ENCODE measurements at regions not wholly inside any gene's neighbourhood (a gene's known extent, or its start where the extent isn't known, plus 50 kb on each side); places are given as distances from the start of the nearest gene placed in this dataset.

DNA sequence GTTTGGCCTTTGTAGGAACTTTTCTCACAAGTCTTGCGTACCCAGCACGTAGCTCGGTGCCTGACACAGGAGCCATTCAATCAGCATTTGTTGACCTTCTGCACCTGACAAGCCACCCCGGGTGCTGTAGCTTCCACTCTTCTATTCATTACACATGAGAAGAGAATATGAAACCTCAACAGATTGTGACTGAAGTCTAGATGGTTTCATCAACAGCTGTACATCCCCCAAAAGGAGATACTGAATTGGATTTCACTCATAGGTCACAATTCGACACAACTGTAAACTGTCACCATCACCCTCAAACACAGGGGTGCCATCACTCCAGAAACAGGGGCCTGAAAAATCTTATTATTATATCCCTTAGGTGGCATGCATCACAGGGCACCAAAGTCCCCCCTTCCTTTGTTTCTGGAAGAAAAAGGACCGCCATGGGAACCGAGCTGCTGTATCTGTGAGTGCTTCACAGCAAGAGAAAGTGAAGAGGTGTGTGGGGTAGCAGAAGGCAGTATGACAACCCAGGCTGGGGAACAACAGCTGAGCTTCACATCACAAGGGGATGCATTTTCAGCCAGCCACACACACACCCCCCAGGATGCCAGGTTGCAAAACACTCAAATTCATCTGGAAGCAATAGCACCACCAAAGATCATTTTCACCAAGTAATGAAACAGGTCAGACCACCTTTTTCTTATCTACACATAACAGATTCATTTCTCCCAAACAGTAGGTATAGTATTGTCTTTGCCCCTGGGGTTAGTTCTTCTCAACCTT is 225.7 kb downstream of the TOMM20 start:
- in situ Hi-C loops (cut with MboI), result no loop called here
- no TSS peak for BruUV-seq (replicated peaks)
- Histone ChIP-seq H3K27me3 (ENCODE audit: control insufficient read depth in 2 of 2, insufficient read depth in 2 of 2, low read length in 2 of 2) (no peaks in the 10 kb centered on the region), H3K4me1 (replicated peaks in 1 of 2; ENCODE audit: control insufficient read depth in 2 of 2, insufficient read depth in 2 of 2, low read length in 2 of 2) (peaks cover 5 to 18% of the 10 kb centered on the region in 2 experiments; a peak in 4 of 5 replicates), H3K4me2 (ENCODE audit: insufficient read depth, low read length) (no peak overlapping the region), H3K4me3 (no peak overlapping the region), H2AFZ (ENCODE audit: low read depth, low read length) (peak overlapping the region; percentile 25), H3K79me2 (ENCODE audit: control insufficient read depth, insufficient read depth, low read length) (no peaks in the 10 kb centered on the region), H4K20me1 (replicated peaks; ENCODE audit: control insufficient read depth, insufficient read depth, low read length) (no peaks in the 10 kb centered on the region), H3K9ac (ENCODE audit: insufficient read depth in 1 of 2, low read depth in 2 of 2, low read length in 2 of 2) (no peak overlapping the region), H3K9me3 (replicated peaks; ENCODE audit: control insufficient read depth, insufficient read depth, low read depth, low read length) (no peaks in the 10 kb centered on the region), H3K9me1 (ENCODE audit: control insufficient read depth, insufficient read depth, low read length) (no peaks in the 10 kb centered on the region), H3K36me3 (ENCODE audit: control insufficient read depth, insufficient read depth, low read length) (no peaks in the 10 kb centered on the region), H3K27ac (ENCODE audit: extremely low read depth, low read depth, low read length) (no peak overlapping the region)
- no peak for FAIRE-seq
- POLR2A ChIA-PET, result interaction anchor here (0.6 to 1.6 kb wide), 4 partner anchors 9 to 296 kb away, joined by 3 to 4 read pairs (median 3); no protein-coding TSS in a partner anchor
- DNase-seq (ENCODE audit: extremely low read depth in 1 of 4, low spot score in 3 of 4), result no peak
- WGBS (ENCODE audit: insufficient coverage, low coverage, missing lambda C conversion rate), result 65% methylated on average over 7 of the region's 7 CpGs
- intact Hi-C loops (cut with micrococcal nuclease), result no loop called here
- CTCF ChIA-PET (ENCODE audit: low intra/inter-chr PET ratio), result no interaction called here
- 0 out of 3 replicates have a peak, but pooled peaks have one; percentile 13 for ATAC-seq
- no peak for TF ChIP-seq SNRNP70 (optimal IDR thresholded peaks at IDR 0.05; ENCODE audit: low read depth, low read length)
- no peak for TF ChIP-seq ZNF445 (CRISPR knock-in tag; IDR thresholded peaks at IDR 0.05; ENCODE audit: low read depth)
- no peak for TF ChIP-seq FIP1L1 (IDR thresholded peaks at IDR 0.05; ENCODE audit: low read depth, low read length, poor library complexity, severe bottlenecking)
- TF ChIP-seq, protein P1, sequence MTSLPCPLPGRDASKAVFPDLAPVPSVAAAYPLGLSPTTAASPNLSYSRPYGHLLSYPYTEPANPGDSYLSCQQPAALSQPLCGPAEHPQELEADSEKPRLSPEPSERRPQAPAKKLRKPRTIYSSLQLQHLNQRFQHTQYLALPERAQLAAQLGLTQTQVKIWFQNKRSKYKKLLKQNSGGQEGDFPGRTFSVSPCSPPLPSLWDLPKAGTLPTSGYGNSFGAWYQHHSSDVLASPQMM (CRISPR knock-in tag; IDR thresholded peaks at IDR 0.05), result no peak
- no peak for TF ChIP-seq FUS (optimal IDR thresholded peaks at IDR 0.05; ENCODE audit: low read depth, low read length)
- TF ChIP-seq FOXK1 (CRISPR knock-in tag; IDR thresholded peaks at IDR 0.05; ENCODE audit: borderline replicate concordance), result no peak
- TF ChIP-seq, protein P2, sequence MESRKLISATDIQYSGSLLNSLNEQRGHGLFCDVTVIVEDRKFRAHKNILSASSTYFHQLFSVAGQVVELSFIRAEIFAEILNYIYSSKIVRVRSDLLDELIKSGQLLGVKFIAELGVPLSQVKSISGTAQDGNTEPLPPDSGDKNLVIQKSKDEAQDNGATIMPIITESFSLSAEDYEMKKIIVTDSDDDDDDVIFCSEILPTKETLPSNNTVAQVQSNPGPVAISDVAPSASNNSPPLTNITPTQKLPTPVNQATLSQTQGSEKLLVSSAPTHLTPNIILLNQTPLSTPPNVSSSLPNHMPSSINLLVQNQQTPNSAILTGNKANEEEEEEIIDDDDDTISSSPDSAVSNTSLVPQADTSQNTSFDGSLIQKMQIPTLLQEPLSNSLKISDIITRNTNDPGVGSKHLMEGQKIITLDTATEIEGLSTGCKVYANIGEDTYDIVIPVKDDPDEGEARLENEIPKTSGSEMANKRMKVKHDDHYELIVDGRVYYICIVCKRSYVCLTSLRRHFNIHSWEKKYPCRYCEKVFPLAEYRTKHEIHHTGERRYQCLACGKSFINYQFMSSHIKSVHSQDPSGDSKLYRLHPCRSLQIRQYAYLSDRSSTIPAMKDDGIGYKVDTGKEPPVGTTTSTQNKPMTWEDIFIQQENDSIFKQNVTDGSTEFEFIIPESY (CRISPR knock-in tag; IDR thresholded peaks at IDR 0.05), result no peak
- no peak for TF ChIP-seq SP2 (IDR thresholded peaks at IDR 0.05; ENCODE audit: extremely low read depth, low read depth, low read length, poor library complexity, severe bottlenecking)
- TF ChIP-seq, protein P3, sequence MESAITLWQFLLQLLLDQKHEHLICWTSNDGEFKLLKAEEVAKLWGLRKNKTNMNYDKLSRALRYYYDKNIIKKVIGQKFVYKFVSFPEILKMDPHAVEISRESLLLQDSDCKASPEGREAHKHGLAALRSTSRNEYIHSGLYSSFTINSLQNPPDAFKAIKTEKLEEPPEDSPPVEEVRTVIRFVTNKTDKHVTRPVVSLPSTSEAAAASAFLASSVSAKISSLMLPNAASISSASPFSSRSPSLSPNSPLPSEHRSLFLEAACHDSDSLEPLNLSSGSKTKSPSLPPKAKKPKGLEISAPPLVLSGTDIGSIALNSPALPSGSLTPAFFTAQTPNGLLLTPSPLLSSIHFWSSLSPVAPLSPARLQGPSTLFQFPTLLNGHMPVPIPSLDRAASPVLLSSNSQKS (CRISPR knock-in tag; IDR thresholded peaks at IDR 0.05), result no peak
- TF ChIP-seq JUND (IDR thresholded peaks at IDR 0.05; ENCODE audit: borderline replicate concordance, low read depth, low read length), result no peak
- TF ChIP-seq JUND (tag; IDR thresholded peaks at IDR 0.05; ENCODE audit: borderline replicate concordance, low read depth, low read length), result no peak
- TF ChIP-seq ZNF263 (CRISPR knock-in tag; IDR thresholded peaks at IDR 0.05; ENCODE audit: borderline replicate concordance), result no peak
- no peak for TF ChIP-seq ZNF384 (IDR thresholded peaks at IDR 0.05; ENCODE audit: low read depth, low read length)
- TF ChIP-seq HDGF (IDR thresholded peaks at IDR 0.05), result no peak
- TF ChIP-seq TARDBP (IDR thresholded peaks at IDR 0.05), result no peak
- no peak for TF ChIP-seq PCBP2 (IDR thresholded peaks at IDR 0.05; ENCODE audit: low read depth, low read length, poor library complexity, severe bottlenecking)
- no peak for TF ChIP-seq ZNF717 (CRISPR knock-in tag; IDR thresholded peaks at IDR 0.05)

Data from K562 (cell line).